NCI-H526 treated with DMSO at 0.1 percent for 48 hours (cell line): ENCODE measurements at regions not wholly inside any gene's neighbourhood (a gene's known extent, or its start where the extent isn't known, plus 50 kb on each side); places are given as distances from the start of the nearest gene placed in this dataset.

Experiments used
- DNase-seq: peaks from one replicate; lab custom pipeline; 2025; lab: John Stamatoyannopoulos, UW

GRCh38 chr11:116505298-116506262 lies 267.2 kb downstream of the BUD13 start:
- no peak for DNase-seq

GRCh38 chr11:116504541-116505297 lies 268.1 kb downstream of the BUD13 start:
- no peak for DNase-seq

- no peak for DNase-seq
Measured at GRCh38 chr11:116503216-116504160, 269.3 kb downstream of the BUD13 start.

GRCh38 chr11:116502641-116503061 lies 270.1 kb downstream of the BUD13 start:
- DNase-seq, result no peak

GRCh38 chr11:116501728-116502127 lies 271.1 kb downstream of the BUD13 start:
- DNase-seq, result no peak

GRCh38 chr11:116500947-116501602 lies 271.7 kb downstream of the BUD13 start:
- peak; percentile 26 for DNase-seq

GRCh38 chr11:116500026-116500946 lies 272.5 kb downstream of the BUD13 start:
- no peak for DNase-seq

GRCh38 chr11:116499396-116500003 lies 273.3 kb downstream of the BUD13 start:
- DNase-seq, result peak; percentile 92

- DNase-seq, result no peak
Measured at GRCh38 chr11:116498161-116498560, 274.6 kb downstream of the BUD13 start.

- DNase-seq, result no peak
Measured at GRCh38 chr11:116492600-116492999, 280.2 kb downstream of the BUD13 start.

GRCh38 chr11:116488836-116489389 lies 283.9 kb downstream of the BUD13 start:
- DNase-seq, result no peak

GRCh38 chr11:116485425-116485824 lies 287.4 kb downstream of the BUD13 start:
- DNase-seq, result no peak

GRCh38 chr11:116482716-116483115 lies 290.1 kb downstream of the BUD13 start:
- no peak for DNase-seq

- no peak for DNase-seq
Measured at GRCh38 chr11:116481126-116481675, 291.6 kb downstream of the BUD13 start.

GRCh38 chr11:116478669-116479668 lies 293.8 kb downstream of the BUD13 start:
- DNase-seq, result no peak

GRCh38 chr11:116478205-116478604 lies 294.6 kb downstream of the BUD13 start:
- DNase-seq, result no peak

- no peak for DNase-seq
Measured at GRCh38 chr11:116473790-116474346, 298.9 kb downstream of the BUD13 start.
